Activated CD4-positive, alpha-beta T cell treated with anti-CD3 and anti-CD28 coated beads, Interleukin-10, Interleukin-2, amounts not matched to agents 100 ng/mL and 50 ng/mL, durations not matched to agents 16 hours and 8 hours (primary cell): ENCODE measurements at regions not wholly inside any gene's neighbourhood (a gene's known extent, or its start where the extent isn't known, plus 50 kb on each side); places are given as distances from the start of the nearest gene placed in this dataset.

Experiments used
- DNase-seq: peaks from one replicate; pipeline ENCODE4 v3.0.0-alpha.2; 2020

DNA sequence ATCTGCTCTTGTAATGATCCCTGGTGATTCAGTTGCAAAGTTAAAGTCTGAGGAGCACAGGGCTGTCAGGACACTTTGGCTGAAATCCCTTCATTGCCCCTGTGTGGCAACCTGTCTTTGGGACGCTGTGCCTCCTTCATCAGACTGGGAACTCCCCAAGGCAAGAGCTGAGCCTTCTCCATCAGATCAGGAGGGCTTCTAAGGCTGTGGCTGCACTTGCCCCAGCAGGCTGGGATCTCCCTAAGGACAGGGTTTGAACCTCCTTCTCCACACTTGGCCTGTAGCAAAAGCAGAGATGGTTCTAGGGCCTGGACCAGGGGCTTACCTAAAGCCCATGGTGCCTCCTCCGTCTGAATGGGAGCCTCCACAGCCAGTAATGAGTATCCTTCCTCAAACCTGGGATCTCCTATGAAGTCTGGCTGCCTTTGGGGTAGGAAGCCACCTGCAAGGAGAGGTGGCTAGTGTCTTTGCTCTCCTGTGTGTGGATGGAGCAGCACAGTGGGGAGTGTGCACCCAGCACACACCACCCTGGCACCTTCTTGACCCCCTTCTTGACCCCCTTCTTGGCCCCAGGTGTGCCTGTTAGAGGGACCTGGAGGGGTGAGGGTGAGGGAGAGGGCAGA lies 79.0 kb upstream of the NKD1 start:
- DNase-seq: no peak

DNA sequence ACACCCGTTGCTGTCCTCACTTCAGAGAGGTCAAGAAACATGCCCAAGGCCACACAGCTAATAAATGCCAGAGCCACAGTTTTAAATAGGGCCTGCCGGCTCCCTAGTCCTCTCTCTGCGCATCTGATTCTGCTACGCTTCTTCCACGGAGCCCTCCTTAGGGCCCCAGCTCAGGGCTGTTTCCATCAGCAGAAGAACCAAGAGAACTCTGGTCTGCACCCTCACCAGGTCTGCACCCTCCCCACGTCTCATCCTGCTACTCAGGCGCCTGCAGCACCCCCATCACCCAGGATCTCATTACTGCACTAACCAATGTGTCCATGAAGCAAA lies 79.5 kb upstream of the NKD1 start:
- DNase-seq: no peak

DNA sequence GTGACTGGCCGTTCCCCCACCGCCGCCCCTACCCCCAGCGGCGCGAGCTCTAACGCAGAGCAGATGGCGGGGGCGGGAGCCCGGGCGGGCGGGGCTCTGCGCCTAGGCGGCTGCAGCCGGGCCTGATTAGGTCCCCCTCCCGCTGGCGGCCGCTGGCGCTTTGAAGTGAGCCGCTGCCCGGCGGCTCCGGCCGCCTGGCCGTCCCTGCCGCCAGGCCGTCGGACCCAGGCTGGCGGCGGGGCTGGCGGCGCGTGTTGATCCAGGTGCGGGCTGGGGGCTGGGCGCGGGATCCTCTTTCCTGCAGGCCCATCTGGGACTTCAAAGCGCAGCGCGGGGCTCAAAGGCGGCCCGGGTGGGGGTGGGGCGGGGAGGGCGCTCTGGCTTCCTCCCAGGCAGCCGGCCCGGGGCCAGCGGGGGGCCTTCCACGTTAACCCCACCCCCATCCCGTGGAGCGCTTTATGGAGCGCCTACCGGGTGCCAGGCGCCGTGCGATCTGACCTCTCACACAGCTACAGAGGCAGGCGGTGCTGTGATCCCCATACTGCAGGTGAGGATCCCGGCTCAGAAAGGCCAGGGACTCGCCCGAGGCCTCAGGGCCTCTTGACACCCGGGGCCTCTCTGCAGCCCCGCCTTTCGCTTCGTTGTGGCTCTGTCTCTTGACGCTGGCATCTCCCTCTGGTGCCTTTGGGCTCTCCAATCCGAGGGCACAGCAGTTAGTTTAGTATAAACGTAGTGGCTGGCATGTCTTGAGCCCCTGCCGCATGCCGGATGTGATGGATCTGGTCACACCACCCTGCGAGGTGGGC lies 80.0 kb upstream of the NKD1 start:
- no peak for DNase-seq

DNA sequence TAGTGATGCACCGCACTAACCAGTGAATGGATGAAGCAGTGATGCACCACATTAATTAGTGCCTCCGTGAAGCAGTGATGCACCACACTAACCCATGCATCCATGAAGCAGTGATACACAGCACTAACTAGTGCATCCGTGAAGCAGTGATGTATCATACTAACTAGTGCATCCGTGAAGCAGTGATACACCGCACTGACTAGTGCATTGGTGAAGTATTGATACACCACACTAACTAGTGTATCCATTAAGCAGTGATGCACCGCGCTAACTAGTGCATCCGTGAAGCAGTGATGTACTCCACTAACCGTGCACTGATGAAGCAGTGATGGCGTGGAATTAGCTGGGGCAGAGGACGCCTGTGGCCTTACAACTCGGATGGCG lies 80.6 kb upstream of the NKD1 start:
- DNase-seq: no peak

DNA sequence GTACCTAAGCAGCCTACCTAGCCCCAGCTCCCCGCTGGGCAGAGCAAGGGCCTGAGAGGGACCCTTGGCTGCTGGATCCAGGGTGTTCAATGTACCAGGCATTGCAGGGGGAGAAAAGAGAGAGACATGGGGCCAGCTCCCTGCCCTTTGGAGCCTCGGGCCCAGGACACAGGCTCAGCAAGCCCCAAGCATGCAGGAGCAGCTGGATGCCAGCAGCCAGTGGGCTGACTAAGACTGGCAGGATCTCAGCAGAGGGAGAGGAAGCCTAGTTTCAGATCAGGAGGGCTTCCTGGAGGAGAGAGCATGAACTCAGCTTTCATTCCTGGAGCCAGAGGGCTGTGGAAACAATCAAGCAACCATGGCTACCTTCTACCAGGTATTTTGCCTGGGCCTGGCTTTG lies 82.0 kb upstream of the NKD1 start:
- DNase-seq: no peak

DNA sequence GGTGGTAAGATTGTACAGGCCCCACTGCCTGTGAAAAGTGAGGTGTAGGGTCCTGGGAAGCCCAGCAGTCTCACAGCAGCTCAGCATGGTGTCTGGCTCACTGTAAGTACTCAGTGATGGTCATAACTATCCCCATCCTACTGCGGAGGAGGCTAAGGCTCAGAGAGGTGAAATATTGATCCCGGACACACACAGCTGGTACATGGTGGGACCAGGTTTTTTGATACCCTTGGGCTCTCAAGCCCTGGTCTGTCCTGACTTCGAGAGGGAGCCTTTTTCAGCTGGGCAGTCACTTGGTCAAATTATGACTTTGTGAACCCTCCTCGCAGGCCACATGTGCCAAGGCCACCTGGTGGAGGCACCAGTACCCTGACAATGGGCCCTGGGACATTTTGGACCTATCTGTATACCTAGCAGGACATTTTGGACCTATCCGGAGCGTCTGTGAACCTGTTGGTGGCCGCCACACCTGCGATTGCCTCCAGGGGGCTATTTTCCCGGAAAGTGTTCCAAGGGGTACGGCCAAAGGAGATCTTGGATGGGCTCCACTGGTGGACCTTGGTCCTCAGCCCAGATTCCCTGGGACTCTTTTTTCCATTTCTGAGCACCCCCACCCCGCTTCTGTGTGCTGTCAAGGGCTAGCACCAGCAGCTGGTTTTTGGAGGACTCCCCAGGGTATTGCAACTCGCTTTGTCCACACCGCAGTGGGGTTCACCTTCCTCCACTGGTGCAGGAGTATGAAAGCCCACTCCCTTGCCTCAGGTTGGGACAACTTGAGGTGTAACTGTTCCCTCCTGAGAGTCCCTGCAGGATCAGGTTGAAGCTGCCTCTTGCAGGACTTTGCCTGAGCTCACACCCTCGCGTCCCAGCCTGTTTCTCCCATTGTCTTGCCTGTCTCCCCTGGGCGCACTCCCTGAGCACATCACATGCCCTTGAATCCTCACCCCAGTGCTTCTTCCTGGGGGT lies 83.6 kb upstream of the NKD1 start:
- DNase-seq: no peak

DNA sequence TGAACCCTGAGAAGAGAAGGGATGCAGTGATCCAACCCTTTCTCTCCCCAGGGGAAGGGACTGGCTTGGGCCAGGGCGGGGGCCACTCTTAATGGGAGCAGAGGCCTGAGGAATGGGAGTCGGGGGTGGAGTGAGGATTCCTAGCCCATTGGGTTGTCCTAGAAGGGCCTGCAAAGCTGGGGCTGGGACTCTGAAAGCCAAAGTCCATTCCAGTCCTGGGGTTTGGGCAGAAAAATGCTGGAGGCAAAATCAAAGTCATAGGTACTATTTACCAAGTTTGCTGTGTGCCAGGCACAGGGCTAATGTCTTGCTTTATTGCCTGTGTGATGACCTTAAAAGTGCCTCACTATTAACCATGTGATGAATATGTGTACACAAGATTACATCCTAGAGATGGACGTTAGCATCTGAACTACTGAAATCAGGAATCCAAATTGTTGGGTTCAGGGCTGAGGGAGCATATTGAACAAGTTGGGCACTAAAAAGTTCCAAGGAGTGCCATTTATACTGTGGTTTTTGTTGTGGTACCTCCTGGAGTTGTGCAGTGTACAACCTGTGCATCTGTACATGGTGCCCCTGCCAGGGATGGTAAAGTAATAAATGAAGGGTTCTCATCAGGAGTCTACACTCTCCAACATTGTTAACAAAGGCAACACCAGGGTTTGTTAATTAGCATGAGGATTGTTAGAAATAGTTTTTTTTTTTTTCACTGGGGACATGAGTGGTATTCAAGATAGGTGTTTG lies 84.4 kb upstream of the NKD1 start:
- DNase-seq: no peak

DNA sequence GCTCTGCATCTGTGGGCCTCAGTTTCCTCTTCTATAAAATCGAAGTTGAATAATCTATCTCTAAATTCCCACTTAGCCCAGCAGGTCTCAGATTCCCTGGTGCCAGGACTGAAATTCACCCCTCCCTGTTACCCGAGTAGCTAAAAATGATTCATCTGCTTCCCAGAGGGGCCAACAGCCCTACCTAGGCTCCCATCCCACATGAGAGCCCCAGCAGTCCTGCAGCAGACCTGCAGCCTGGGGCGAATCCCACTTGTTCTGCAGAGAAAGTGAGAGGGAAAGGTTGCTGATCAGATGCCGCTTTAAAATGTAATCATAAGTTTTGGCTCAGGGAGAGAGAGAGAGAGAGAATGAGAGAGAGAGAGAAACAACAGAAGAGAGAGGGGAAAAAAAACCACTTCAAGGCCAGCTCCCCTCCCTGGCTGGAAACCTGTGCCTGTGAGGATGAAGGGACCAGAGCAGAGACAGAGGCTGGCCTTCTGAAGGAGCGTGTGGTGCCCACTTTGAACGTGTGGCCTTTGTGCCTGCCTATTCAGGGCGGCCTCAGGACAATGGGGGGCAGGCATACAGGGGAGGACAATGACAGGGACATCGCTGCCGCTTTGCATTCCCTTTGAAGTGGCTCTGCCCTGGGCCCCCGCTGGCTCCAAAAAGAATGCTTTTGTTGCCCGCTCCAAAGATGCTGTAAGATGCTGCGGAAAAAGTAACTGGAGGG lies 85.2 kb upstream of the NKD1 start:
- DNase-seq: no peak

DNA sequence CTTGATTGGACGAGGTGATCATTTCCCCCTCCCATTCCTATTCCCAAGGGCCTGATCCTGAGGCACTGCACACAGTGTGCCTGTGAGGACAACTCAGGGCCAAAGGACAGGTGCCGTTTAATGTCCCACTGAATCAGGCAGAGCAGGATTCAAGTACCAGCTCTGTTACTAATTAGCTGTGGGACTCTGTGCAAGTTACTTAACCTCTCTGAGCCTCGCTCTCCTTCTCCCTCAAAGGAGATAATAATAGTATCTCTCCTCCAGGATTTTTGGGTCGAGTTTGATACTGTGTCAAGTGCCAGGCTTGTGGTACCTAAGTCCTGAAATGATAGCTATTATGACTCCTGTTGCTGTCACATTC lies 86.8 kb upstream of the NKD1 start:
- no peak for DNase-seq

DNA sequence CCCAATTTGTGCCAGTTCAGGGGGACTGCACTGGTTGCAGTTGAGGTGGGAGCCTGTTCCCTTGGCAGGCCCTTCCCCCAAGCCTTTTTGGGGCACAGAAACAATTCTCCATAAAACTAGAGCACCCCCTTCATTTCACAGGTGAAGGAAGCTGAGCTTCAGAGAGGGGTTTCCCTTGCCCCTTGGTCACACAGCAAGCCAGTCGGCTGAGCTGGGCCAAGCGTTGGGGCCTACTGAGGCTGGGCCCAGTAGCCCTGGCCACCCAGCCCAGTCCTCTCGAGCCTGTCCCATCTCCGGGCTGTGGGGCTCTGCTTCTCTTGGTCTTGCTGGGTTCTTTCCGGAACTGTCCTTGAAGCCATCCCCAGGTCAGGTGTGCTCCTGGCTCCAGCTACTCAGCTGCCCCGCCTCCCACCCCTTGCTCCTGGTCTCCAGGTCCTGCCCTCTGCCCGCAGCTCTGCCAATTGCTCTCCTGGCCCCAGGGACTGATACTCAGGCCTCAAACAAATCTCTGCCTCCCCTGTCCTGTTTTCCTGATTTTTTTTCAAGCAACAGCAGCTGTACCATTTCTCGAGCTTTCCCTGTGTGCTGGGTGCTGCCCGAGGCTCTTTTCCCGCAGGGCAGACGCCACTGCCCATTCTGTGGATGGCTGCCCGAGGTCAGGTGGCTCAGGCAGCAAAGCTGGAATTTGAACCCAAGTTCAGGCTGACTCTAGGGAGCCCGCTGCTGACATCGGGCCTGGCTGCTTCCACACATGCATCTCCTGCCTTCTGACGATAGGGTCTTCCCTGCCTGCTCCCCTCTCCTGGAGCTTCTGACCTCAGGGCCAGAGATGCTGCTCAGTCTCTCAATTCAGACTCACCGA lies 87.4 kb upstream of the NKD1 start:
- no peak for DNase-seq

DNA sequence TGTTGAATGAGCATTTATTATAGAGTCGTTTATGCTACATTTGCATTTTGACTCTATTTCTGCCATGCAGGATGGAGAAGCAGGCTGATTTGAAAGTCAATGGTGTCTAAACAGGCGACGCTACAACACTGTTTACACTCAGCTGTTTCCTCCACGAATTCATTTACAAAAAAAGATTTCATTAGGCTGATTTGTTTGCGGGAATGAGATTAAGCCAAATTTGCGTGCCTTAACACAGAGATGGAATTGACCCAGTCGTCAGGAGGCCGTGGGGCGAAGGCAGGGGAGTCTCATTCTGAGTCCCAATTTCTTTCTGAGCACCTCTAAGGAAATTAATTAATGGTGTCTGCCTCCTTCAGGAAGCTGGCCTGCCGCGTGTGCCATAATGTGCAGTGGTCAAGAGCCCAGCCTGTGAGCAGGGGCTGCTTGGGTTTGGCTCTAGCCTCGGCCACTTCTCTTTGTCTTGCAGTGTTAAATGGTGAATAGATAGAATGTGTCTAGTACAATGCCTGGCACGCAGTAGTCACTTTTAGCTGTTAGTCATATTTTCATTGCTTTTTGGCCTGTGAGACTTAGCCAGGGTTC lies 88.6 kb upstream of the NKD1 start:
- no peak for DNase-seq

DNA sequence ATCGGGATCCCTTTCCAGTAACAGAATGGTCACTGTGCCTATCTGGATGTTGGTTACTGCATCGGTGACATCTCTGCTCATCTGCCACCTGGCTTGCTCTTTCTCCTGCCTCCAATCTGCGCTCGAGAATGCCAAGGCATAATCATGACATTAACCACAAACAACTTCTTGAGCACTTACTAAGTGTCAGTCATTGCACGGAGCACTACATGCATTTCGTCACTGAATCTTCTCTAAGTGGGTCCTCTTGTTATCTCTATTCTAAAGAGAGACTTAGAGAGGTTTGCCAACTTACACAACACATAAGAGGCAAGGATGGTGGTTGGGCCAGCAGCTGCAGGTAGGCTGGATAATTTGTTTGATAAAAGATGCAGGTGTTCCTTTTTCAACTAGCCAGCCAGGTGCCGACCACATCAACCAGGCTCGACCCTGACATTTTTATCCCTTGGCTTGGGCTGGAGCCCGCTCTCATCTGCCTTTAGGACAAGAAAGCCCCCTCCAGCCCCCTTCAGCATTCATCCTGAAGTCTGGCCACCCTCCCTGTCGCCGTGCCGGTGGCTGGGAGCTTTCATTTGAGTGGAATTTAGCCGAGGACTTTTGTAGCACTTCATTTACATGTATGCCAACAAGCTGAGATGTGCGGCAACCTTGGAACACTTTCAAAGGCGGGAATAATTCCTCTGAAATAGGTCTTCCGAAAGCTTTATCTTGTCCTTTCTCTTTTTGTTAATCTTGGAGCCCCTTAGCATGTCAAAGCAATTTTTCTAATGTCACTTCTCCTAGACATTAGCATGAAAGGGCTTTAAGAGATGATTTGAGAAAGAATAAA lies 89.3 kb upstream of the NKD1 start:
- no peak for DNase-seq

DNA sequence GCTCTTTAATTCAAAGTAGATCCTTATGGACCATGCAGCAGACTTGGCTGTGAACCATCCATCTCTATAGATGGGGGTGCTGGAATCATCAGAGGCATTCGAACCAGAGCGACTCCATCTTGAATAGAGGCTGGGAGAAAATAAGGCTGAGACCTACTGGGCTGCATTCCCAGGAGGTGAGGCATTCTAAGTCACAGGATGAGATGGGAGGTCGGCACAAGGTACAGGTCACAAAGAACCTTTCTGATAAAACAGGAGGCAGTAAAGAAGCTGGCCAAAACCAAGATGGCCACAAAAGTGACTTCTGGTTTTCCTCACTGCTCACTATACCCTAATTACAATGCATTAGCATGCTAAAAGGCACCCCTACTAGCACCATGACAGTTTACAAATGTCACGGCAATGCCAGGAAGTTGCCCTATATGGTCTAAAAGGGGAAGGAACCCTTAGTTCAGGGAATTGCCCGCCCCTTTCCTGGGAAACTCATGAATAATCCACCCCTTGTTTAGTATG lies 89.2 kb upstream of the BRD7 start:
- no peak for DNase-seq

DNA sequence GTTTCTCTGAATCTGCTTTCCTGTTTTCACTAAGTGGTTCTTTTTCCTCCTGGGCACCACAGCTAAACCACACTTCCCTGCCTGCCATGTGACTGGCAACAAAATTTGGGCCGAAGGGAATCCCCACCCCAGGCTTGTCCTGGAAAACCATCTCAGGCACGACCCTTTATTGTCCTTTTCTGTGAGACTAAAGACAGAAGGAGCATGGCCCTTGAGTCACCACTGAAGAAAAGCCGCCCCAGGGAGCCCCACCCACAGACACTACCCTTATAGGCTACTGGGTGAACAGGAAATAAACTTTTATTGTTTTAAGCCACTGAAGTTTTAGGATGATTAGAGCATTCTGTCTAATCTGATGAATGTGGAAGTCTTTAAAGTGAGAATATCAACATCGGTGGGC lies 88.6 kb upstream of the BRD7 start:
- peak; percentile 33 for DNase-seq

DNA sequence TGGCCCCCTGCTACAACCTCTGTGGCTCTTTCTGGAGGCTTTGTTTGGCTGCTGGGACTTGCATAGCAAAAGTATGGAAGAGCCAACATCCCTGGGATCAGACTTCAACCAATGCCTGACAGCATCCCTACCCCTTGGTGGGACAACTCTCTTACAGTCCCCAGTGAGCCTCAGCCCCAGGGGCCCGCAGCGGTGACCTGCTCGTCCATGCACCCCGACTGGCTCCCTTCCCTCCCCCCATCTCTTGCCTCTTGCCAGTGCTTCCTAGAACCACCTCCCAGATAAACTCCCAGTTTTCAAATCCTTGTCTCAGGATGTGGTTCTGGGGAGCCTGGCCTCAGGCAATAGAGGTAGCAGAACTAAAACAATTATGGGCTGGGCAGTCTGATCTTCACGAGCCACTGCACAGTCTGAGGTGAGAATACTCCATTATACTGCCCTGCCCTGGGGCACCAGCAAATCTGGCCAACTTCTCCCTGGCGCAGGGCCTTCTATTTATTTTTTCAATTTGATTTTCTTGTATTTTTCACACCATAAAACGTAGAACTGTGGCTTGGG lies 86.6 kb upstream of the BRD7 start:
- DNase-seq: no peak

DNA sequence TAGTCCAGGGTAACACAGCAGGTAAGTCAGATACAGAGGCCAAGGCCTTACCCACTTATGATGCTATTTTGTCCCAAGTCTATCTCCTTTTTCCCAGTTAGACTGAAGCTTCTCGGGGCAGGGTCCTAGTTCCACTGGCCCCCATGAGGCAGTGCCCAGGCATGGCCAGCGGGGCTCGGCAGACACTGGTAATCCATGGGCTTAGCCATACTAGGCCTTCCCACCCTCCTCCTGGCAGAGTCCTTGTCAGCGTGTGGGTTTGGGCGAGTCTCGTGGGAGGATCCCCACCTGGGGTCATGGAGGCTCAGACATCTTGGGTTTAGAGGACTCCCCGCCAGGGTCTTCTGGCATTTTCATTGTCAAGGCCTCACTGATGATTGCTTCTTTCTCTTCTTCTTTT lies 84.7 kb upstream of the BRD7 start:
- no peak for DNase-seq

DNA sequence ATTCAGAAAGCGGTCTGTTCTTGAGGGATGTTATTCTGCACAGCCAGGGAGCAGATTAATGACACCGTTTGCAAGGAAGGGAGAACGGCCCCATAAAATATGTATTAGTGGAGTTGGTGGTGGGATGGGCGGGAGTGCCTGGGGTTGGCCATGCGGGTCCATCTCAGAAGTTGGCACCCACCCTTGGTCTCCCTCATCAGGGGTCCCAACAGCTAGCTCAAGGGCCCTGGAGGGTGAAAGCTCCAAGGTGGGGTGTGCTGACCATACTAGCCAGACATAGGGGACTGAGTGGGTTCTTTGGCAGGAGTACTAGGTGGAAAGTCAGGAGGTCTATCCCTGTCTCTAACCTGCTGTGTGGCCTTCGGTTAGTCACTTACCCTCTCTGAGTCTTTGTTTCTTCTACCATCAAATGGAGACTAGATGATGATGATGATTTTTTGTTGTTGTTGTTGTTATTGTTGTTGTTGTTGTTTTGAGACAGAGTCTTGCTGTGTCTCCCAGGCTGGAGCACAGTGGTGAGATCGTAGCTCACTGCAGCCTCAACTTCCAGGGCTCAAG lies 83.2 kb upstream of the BRD7 start:
- DNase-seq: no peak

DNA sequence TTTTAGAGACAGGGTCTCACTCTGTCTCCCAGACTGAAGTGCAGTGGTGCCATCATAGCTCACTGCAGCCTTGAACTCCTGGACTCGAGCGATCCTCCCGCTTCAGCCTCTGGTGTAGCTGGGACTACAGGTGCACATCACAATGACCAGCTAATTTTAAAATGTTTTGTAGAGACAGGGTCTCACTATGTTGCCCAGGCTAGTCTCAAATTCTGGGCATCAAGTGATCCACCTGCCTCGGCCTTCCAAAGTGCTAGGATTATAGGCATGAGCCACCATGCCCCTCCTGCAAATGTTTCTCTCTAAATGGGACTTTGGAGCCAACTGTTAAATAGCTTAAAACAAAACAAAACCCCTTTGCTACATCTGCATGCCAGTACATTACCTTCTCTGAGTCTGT lies 82.2 kb upstream of the BRD7 start:
- no peak for DNase-seq

DNA sequence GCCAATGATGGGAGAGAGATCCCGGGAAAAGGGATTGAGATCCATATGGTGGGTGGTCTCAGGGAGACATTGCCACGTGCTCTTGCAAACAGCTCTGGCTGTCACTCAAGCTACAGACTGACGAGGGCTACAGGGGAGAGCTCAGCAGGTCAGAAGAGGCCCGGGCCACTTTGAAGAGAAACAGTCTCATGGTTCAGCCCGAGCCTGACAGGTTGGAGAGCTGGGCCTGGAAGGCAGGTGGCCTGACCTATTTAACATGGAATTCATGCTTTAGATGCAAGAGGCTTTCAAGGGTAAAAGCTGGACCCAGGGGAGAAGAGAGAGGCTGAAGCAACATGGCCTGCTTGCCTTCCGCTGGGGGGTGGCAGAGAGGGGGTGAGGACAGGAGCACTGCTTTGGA lies 81.0 kb upstream of the BRD7 start:
- no peak for DNase-seq
